ENCODE measurements at regions not wholly inside any gene's neighbourhood (a gene's known extent, or its start where the extent isn't known, plus 50 kb on each side); places are given as distances from the start of the nearest gene placed in this dataset.

DNA sequence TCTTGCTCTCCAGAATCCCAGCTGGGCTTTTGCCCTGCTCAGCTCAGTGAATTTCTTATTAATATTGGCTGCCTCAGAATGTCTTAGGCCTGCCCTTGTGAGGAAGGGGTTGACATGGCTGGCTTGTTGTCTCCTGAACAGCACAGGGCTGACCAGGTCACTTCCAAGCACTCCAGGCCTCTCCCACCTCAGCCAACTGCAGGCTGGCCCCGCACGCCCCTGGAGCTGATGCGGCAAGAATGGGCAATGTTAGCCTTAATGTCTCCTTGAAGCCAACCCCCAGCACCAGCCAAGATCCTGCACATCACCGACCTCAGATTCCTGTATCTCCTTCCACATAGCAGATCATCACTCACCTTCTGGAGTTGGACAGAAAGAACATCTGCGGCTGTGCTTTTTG, 598.6 kb downstream of the AJAP1 start:
- no peaks in the 10 kb centered on the region for H3K36me3 ChIP-seq (ENCODE audit: insufficient read depth, low read length)
- H3K4me2 ChIP-seq (ENCODE audit: insufficient read depth, low read length) = no peak overlapping the region
- DNase-seq (no peak), ATAC-seq (ENCODE audit: insufficient read depth, low read depth) (no peak)
- TF ChIP-seq, protein P1, sequence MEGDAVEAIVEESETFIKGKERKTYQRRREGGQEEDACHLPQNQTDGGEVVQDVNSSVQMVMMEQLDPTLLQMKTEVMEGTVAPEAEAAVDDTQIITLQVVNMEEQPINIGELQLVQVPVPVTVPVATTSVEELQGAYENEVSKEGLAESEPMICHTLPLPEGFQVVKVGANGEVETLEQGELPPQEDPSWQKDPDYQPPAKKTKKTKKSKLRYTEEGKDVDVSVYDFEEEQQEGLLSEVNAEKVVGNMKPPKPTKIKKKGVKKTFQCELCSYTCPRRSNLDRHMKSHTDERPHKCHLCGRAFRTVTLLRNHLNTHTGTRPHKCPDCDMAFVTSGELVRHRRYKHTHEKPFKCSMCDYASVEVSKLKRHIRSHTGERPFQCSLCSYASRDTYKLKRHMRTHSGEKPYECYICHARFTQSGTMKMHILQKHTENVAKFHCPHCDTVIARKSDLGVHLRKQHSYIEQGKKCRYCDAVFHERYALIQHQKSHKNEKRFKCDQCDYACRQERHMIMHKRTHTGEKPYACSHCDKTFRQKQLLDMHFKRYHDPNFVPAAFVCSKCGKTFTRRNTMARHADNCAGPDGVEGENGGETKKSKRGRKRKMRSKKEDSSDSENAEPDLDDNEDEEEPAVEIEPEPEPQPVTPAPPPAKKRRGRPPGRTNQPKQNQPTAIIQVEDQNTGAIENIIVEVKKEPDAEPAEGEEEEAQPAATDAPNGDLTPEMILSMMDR (IDR thresholded peaks at IDR 0.05; ENCODE audit: borderline replicate concordance, extremely low read depth, low read length, poor library complexity, severe bottlenecking) = no peak
- no peak for TF ChIP-seq EZH2 (IDR thresholded peaks at IDR 0.05; ENCODE audit: borderline replicate concordance, low read depth, low read length, severe bottlenecking)
- no peaks in the 10 kb centered on the region for H3K79me2 ChIP-seq (ENCODE audit: insufficient read depth, low read length)
- no peak overlapping the region for H2AFZ ChIP-seq (ENCODE audit: low read depth, low read length)
- H3K27me3 ChIP-seq (ENCODE audit: insufficient read depth, low read length, poor library complexity) = no peaks in the 10 kb centered on the region
- H4K20me1 ChIP-seq (ENCODE audit: insufficient read depth, low read length) = no peaks in the 10 kb centered on the region
- H3K4me3 ChIP-seq (ENCODE audit: low read depth in 1 of 2, low read length in 2 of 2) = no peak overlapping the region
- H3K9ac ChIP-seq (ENCODE audit: low read depth, low read length) = no peak overlapping the region
- no peaks in the 10 kb centered on the region for H3K4me1 ChIP-seq (ENCODE audit: insufficient read depth, low read length)
- no peak overlapping the region for H3K27ac ChIP-seq (ENCODE audit: low read length)
- H3K9me3 ChIP-seq (ENCODE audit: insufficient read depth, low read length, severe bottlenecking) = no peaks in the 10 kb centered on the region

DNA sequence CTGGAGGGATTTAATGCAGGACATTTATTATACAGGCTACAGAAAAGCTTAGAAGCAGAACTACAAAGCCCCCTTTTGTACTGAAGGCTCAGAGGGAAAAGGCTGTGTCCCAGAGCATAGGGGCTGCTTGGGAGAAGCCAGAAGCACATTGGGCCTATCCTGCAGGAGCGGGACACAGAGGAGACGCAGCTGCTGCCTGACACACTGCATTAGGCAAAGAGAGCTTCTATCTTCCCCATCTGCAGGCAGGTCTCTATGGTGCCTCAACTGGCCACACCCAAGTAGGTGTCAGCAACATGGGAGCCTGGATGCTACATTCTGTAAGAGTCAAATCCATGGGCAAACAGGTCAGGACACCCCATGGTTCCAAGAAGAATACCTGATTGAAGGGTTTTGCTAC, 595.9 kb downstream of the AJAP1 start:
- Histone ChIP-seq H3K4me1 (ENCODE audit: insufficient read depth, low read length) (no peaks in the 10 kb centered on the region), H3K9me3 (ENCODE audit: insufficient read depth, low read length, severe bottlenecking) (no peaks in the 10 kb centered on the region), H3K36me3 (ENCODE audit: insufficient read depth, low read length) (no peaks in the 10 kb centered on the region), H4K20me1 (ENCODE audit: insufficient read depth, low read length) (no peaks in the 10 kb centered on the region), H3K27me3 (ENCODE audit: insufficient read depth, low read length, poor library complexity) (no peaks in the 10 kb centered on the region), H3K79me2 (ENCODE audit: insufficient read depth, low read length) (no peaks in the 10 kb centered on the region), H3K9ac (ENCODE audit: low read depth, low read length) (no peak overlapping the region), H3K27ac (ENCODE audit: low read length) (no peak overlapping the region), H3K4me3 (ENCODE audit: low read depth in 1 of 2, low read length in 2 of 2) (no peak overlapping the region), H3K4me2 (ENCODE audit: insufficient read depth, low read length) (no peak overlapping the region), H2AFZ (ENCODE audit: low read depth, low read length) (no peak overlapping the region)
- TF ChIP-seq, protein P1 (IDR thresholded peaks at IDR 0.05; ENCODE audit: borderline replicate concordance, extremely low read depth, low read length, poor library complexity, severe bottlenecking) = no peak
- TF ChIP-seq EZH2 (IDR thresholded peaks at IDR 0.05; ENCODE audit: borderline replicate concordance, low read depth, low read length, severe bottlenecking) = no peak
- DNase-seq = no peak
- no peak for ATAC-seq (ENCODE audit: insufficient read depth, low read depth)

DNA sequence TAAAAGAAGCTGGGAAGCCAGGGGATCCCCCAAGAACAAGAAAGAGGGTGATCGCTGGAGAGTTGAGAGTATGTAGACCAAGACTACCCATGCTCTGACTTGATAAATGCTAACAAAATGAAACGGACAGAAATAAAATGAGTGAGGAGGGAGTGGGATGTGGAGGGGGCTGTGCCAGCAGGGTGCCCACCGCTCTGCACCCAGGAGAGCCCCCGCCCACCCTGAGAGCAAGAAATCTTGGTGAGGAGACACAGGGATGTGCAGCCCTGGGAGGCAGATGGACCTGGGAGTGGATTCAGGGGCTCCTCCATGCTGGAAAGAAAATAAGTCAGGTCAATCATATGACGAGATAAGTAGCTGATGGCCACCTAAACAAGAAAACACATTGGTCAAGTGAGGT, 590.9 kb downstream of the AJAP1 start:
- Histone ChIP-seq H3K79me2 (ENCODE audit: insufficient read depth, low read length) (no peaks in the 10 kb centered on the region), H3K9ac (ENCODE audit: low read depth, low read length) (no peak overlapping the region), H3K27me3 (ENCODE audit: insufficient read depth, low read length, poor library complexity) (no peaks in the 10 kb centered on the region), H3K36me3 (ENCODE audit: insufficient read depth, low read length) (no peaks in the 10 kb centered on the region), H3K4me2 (ENCODE audit: insufficient read depth, low read length) (no peak overlapping the region), H3K4me1 (ENCODE audit: insufficient read depth, low read length) (no peaks in the 10 kb centered on the region), H3K9me3 (ENCODE audit: insufficient read depth, low read length, severe bottlenecking) (no peaks in the 10 kb centered on the region), H3K27ac (ENCODE audit: low read length) (no peak overlapping the region), H4K20me1 (ENCODE audit: insufficient read depth, low read length) (no peaks in the 10 kb centered on the region), H3K4me3 (ENCODE audit: low read depth in 1 of 2, low read length in 2 of 2) (no peak overlapping the region), H2AFZ (ENCODE audit: low read depth, low read length) (no peak overlapping the region)
- ATAC-seq (ENCODE audit: insufficient read depth, low read depth) = no peak
- no peak for TF ChIP-seq EZH2 (IDR thresholded peaks at IDR 0.05; ENCODE audit: borderline replicate concordance, low read depth, low read length, severe bottlenecking)
- TF ChIP-seq, protein P1 (IDR thresholded peaks at IDR 0.05; ENCODE audit: borderline replicate concordance, extremely low read depth, low read length, poor library complexity, severe bottlenecking) = no peak
- DNase-seq = no peak
